GM18861 (cell line): ENCODE measurements at regions not wholly inside any gene's neighbourhood (a gene's known extent, or its start where the extent isn't known, plus 50 kb on each side); places are given as distances from the start of the nearest gene placed in this dataset.
"Not testable (repeated sequence)": the region's sequence is repeated elsewhere in the genome, so short reads cannot be mapped to it uniquely, and the experiment has no call there.

Experiments
- ATAC-seq: cut with Tn5 transposase; IDR thresholded peaks from one replicate; pipeline ENCODE4 v1.9.1; 2021; ENCODE audit not compliant: unreplicated experiment

DNA sequence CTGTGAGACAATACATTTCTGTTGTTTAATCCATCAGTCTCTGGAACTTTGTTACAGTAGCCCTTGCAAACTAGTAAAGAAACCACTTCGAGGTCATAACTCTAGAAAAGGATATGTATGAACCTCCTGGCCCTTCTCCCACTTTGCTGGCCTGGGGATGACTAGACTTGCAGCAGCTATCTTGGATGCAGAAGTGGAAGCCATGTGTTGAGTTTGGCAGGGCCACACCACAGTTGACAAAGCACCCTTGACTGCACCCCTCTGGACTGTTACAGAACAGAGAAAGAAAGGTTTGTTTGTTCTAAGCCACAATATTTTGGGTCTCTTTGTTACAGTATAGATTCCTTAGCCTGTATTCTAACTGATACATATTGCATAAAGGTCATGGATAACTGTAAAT lies 183.2 kb upstream of the TAS2R1 start:
- no peak for ATAC-seq

- ATAC-seq: not testable (repeated sequence)
These were observed 177.2 kb upstream of the TAS2R1 start for GRCh38 chr5:9807366-9807765.

- ATAC-seq: no peak
These were observed 171.8 kb upstream of the TAS2R1 start for GRCh38 chr5:9801908-9802307.

GRCh38 chr5:9799606-9800005 lies 169.5 kb upstream of the TAS2R1 start:
- ATAC-seq: no peak

GRCh38 chr5:9790276-9790675 lies 160.1 kb upstream of the TAS2R1 start:
- ATAC-seq: no peak

GRCh38 chr5:9789777-9790176 lies 159.6 kb upstream of the TAS2R1 start:
- no peak for ATAC-seq

GRCh38 chr5:9787861-9788600 lies 157.9 kb upstream of the TAS2R1 start:
- no peak for ATAC-seq

- no peak for ATAC-seq
These were observed 156.5 kb upstream of the TAS2R1 start for GRCh38 chr5:9786380-9787360.

GRCh38 chr5:9785751-9786150 lies 155.6 kb upstream of the TAS2R1 start:
- ATAC-seq: no peak

- ATAC-seq: no peak
These were observed 154.1 kb upstream of the TAS2R1 start for GRCh38 chr5:9784231-9784630.

GRCh38 chr5:9782826-9783560 lies 152.8 kb upstream of the TAS2R1 start:
- no peak for ATAC-seq

GRCh38 chr5:9781890-9782289 lies 151.7 kb upstream of the TAS2R1 start:
- ATAC-seq: no peak

- ATAC-seq: no peak
These were observed 151.1 kb upstream of the TAS2R1 start for GRCh38 chr5:9781275-9781674.

DNA sequence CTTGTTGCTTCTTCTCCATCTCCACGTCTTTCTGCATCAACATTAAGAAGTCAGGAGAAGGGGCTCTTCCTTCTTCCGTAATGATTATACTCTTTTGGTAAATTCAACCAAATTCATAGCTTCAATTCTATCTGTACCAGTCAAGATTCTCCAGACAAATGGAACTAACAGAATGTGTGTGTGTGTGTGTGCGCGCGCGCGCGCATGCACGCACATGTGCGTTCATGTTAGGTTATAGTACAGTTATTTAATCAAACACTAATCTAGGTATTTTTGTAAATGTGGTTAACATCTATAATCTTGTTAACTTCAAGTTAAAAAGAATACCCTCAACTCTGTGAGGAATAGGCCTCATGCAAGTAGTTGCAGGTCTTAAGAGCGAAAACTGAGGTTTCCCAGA lies 150.3 kb upstream of the TAS2R1 start:
- no peak for ATAC-seq

DNA sequence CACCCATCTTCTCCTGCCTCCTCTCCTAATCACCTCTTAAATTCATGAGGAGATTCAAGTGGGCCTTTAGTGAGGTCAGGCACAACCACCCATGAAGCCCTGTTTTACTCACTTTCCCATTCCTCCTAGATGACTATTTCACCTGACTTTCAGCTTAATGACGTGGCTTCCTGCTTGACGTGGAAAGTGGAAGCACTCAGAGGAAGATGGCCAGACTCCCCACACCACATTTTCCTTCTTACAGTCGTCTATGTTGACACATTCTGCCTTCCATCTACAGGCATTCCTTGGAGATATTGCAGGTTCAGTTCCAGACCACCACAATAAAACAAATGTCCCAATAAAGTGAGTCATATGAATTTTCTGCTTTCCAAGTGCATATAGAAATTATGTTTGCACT lies 146.4 kb upstream of the TAS2R1 start:
- ATAC-seq: no peak

DNA sequence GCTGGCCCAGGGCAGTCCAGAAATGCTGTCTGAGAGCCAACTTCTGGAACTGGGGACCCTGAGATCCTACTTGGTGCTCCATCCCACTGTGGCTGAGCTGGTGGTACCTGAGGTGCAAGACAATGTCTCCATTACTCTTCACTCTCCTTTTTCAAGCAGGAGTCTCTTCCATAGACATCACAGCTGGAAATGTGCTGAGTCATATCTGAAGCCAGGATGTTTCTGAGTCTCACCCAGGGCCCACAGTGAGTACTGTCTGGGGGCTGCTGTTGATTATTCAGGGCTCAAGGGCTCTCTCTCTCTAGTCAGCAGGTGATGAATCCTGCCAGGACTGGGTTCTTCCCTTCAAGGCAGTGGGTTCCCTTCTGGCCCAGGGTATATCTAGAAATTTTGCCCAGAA lies 145.2 kb upstream of the TAS2R1 start:
- no peak for ATAC-seq

- ATAC-seq: no peak
These were observed 144.4 kb upstream of the TAS2R1 start for GRCh38 chr5:9774472-9775079.

DNA sequence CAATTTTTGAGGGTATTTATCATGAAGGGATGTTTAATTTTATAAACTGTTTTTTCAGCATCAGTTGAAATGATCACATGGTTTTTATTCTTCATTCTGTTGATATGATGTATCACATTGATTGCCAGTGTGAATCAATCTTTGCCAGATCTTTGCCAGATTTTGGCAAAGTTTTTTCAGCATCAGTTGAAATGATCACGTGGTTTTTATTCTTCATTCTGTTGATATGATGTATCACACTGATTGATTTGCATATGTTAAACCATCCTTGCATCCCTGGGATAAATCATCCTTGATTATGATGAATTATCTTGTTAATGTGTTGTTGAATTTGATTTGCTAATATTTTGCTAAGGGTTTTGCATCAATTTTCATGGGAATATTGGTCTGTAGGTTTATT lies 140.9 kb upstream of the TAS2R1 start:
- no peak for ATAC-seq

DNA sequence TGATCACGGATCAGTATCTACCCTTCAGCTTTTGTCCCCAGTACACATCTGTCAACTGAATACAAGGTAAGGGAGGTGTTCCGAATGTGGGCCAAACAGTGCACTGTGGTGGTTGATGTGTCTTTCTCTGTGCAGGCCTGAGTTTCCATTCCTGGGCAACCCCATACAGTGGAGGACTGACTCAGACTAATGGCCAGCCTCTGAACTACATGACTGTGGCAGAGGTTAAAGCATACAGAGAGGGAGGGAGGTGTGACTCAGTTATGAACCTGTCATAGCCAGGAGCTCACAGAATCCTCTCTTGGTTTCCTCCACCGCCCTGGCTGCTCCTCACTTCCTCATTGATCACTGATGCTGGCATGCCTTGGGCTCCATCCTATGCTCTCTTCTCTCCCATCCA lies 136.4 kb upstream of the TAS2R1 start:
- ATAC-seq: no peak

DNA sequence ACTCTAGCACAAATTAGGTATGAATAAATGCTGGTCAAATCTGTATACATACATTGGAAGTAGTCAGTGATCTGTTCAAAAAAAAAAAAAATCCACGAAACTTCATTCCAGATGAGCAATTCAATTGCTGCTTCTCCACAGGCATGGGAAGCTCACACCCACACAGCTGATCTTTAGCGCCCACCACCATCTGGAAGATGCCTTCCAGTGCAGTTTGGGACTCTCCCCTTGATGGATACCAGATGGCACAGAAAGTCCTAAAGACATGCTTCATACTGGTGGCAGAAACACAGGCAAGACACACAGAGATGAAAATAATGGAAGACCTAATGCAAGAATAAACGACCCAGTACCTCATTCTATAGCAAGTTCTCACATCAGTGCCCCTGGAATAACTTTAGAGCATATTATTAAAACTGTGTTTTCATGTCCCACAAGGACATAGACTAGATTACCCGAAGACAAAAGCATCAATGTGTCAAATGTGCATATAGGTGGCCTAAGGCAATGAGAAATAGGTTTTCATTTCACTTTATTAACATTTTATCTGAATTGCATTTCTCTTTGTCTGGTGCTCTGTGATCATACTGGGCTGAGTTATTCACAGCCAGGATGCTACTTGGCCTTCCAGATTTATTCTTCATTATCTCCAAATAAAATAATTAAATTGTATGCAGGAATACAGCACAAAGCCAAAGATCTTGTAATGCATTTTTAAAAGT lies 135.4 kb upstream of the TAS2R1 start:
- no peak for ATAC-seq
